ENCODE measurements at regions not wholly inside any gene's neighbourhood (a gene's known extent, or its start where the extent isn't known, plus 50 kb on each side); places are given as distances from the start of the nearest gene placed in this dataset.
A peak's percentile ranks its signal among the peaks of the same experiment; 100 is the strongest.

GRCh38 chr2:145777914-145778313, 1258.0 kb upstream of the ZEB2 start:
- no peak for DNase-seq

GRCh38 chr2:145777297-145777696, 1257.4 kb upstream of the ZEB2 start:
- no peak for DNase-seq

- DNase-seq: no peak
Observed at GRCh38 chr2:145775591-145775990, 1255.7 kb upstream of the ZEB2 start.

GRCh38 chr2:145771525-145771924, 1251.6 kb upstream of the ZEB2 start:
- no peak for DNase-seq

GRCh38 chr2:145769011-145769716, 1249.2 kb upstream of the ZEB2 start:
- no peak for DNase-seq

GRCh38 chr2:145765874-145766273, 1246.0 kb upstream of the ZEB2 start:
- no peak for DNase-seq

GRCh38 chr2:145764631-145765030, 1244.7 kb upstream of the ZEB2 start:
- DNase-seq: peak; percentile 40 to 79

GRCh38 chr2:145760781-145761649, 1241.1 kb upstream of the ZEB2 start:
- no peak for DNase-seq

- no peak for DNase-seq
Observed at GRCh38 chr2:145759228-145759915, 1239.5 kb upstream of the ZEB2 start.

- DNase-seq: no peak
Observed at GRCh38 chr2:145757503-145758246, 1237.8 kb upstream of the ZEB2 start.

- no peak for DNase-seq
Observed at GRCh38 chr2:145755019-145755837, 1235.3 kb upstream of the ZEB2 start.

- no peak for DNase-seq
Observed at GRCh38 chr2:145753966-145754365, 1234.0 kb upstream of the ZEB2 start.

GRCh38 chr2:145753041-145753608, 1233.2 kb upstream of the ZEB2 start:
- DNase-seq: no peak

- no peak for DNase-seq
Observed at GRCh38 chr2:145752091-145752806, 1232.3 kb upstream of the ZEB2 start.

- no peak for DNase-seq
Observed at GRCh38 chr2:145751629-145752028, 1231.7 kb upstream of the ZEB2 start.

- no peak for DNase-seq
Observed at GRCh38 chr2:145751155-145751554, 1231.2 kb upstream of the ZEB2 start.

GRCh38 chr2:145750612-145751011, 1230.7 kb upstream of the ZEB2 start:
- no peak for DNase-seq

- DNase-seq: no peak
Observed at GRCh38 chr2:145750144-145750543, 1230.2 kb upstream of the ZEB2 start.

- DNase-seq: no peak
Observed at GRCh38 chr2:145749556-145749955, 1229.6 kb upstream of the ZEB2 start.

- DNase-seq: no peak
Observed at GRCh38 chr2:145748927-145749326, 1229.0 kb upstream of the ZEB2 start.

- no peak for DNase-seq
Observed at GRCh38 chr2:145747715-145748114, 1227.8 kb upstream of the ZEB2 start.
